ENCODE measurements at regions not wholly inside any gene's neighbourhood (a gene's known extent, or its start where the extent isn't known, plus 50 kb on each side); places are given as distances from the start of the nearest gene placed in this dataset.
A peak's percentile ranks its signal among the peaks of the same experiment; 100 is the strongest.
"Not testable (repeated sequence)": the region's sequence is repeated elsewhere in the genome, so short reads cannot be mapped to it uniquely, and the experiment has no call there.

GRCh38 chr13:76292726-76293125, 593.5 kb downstream of the KCTD12 start:
- H3K27ac ChIP-seq = peak overlapping the region; percentile 26 to 38
- H3K9me3 ChIP-seq = no peaks in the 10 kb centered on the region
- H3K36me3 ChIP-seq = no peaks in the 10 kb centered on the region
- intact Hi-C loops (cut with DNase I) = no loop called here
- no peak for TF ChIP-seq CTCF (IDR thresholded peaks at IDR 0.05)
- no peak for DNase-seq (ENCODE audit: low spot score in 2 of 2)
- no peak overlapping the region for H3K4me3 ChIP-seq
- no peaks in the 10 kb centered on the region for H3K27me3 ChIP-seq
- H3K4me1 ChIP-seq = peaks cover 4 to 18% of the 10 kb centered on the region in 2 donors

GRCh38 chr13:76292031-76292430, 594.2 kb downstream of the KCTD12 start:
- DNase-seq (ENCODE audit: low spot score in 2 of 2) = no peak
- Histone ChIP-seq H3K27ac (no peak overlapping the region), H3K4me3 (no peak overlapping the region), H3K4me1 (peaks cover 4 to 22% of the 10 kb centered on the region in 2 donors), H3K27me3 (no peaks in the 10 kb centered on the region), H3K36me3 (no peaks in the 10 kb centered on the region), H3K9me3 (no peaks in the 10 kb centered on the region)
- intact Hi-C loops (cut with DNase I) = no loop called here
- no peak for TF ChIP-seq CTCF (IDR thresholded peaks at IDR 0.05)

GRCh38 chr13:76289558-76289957, 596.6 kb downstream of the KCTD12 start:
- Histone ChIP-seq H3K4me1 (peaks cover 6 to 29% of the 10 kb centered on the region in 2 donors), H3K27me3 (no peaks in the 10 kb centered on the region), H3K9me3 (no peaks in the 10 kb centered on the region), H3K36me3 (no peaks in the 10 kb centered on the region), H3K4me3 (no peak overlapping the region), H3K27ac (peak overlapping the region in 1 of 2 donors; percentile 20)
- no peak for DNase-seq (ENCODE audit: low spot score in 2 of 2)
- TF ChIP-seq CTCF (IDR thresholded peaks at IDR 0.05) = no peak
- intact Hi-C loops (cut with DNase I) = no loop called here

GRCh38 chr13:76286178-76286577, 600.0 kb downstream of the KCTD12 start:
- DNase-seq (ENCODE audit: low spot score in 2 of 2) = no peak
- intact Hi-C loops (cut with DNase I) = no loop called here
- Histone ChIP-seq H3K36me3 (no peaks in the 10 kb centered on the region), H3K4me1 (peaks cover 3 to 16% of the 10 kb centered on the region in 2 donors), H3K9me3 (no peaks in the 10 kb centered on the region), H3K27me3 (no peaks in the 10 kb centered on the region), H3K4me3 (no peak overlapping the region), H3K27ac (peak overlapping the region; percentile 53 to 62)
- TF ChIP-seq CTCF (IDR thresholded peaks at IDR 0.05) = no peak

- Histone ChIP-seq H3K4me1 (peaks cover 3 to 16% of the 10 kb centered on the region in 2 donors), H3K27ac (peak overlapping the region; percentile 53 to 62), H3K27me3 (no peaks in the 10 kb centered on the region), H3K9me3 (no peaks in the 10 kb centered on the region), H3K36me3 (no peaks in the 10 kb centered on the region), H3K4me3 (no peak overlapping the region)
- TF ChIP-seq CTCF (IDR thresholded peaks at IDR 0.05) = no peak
- DNase-seq (ENCODE audit: low spot score in 2 of 2) = no peak
- intact Hi-C loops (cut with DNase I) = no loop called here
These were observed 600.7 kb downstream of the KCTD12 start for GRCh38 chr13:76285463-76285862.

GRCh38 chr13:76279766-76280165, 606.4 kb downstream of the KCTD12 start:
- H3K27ac ChIP-seq; H3K27me3 ChIP-seq; H3K4me3 ChIP-seq; H3K4me1 ChIP-seq; H3K9me3 ChIP-seq; intact Hi-C loops (cut with DNase I); DNase-seq (ENCODE audit: low spot score in 2 of 2); H3K36me3 ChIP-seq: not testable (repeated sequence)

All from ascending aorta (tissue), 2 donors.